ENCODE measurements at regions not wholly inside any gene's neighbourhood (a gene's known extent, or its start where the extent isn't known, plus 50 kb on each side); places are given as distances from the start of the nearest gene placed in this dataset.

DNA sequence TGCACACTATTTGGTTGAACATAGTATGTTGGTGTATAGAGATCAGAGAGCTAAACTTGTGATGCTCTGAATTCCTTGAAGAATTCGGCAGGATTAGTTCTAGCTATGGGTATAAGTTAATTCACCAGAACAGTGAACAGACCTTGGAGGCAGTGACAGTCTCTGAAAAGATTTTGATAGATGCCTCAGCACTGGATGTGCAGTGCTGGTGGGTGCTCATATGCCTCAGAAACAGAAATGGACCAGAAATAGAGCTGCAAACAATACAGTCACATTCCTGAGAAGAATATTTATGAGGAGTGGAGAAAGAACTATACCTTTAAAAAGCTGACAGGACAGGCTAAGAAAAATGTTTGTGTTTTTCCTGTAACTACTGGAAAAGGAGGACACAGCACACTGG is 747.7 kb downstream of the KCTD16 start:
- DNase-seq = no peak

GRCh38 chr5:144915452-144915851 is 744.8 kb downstream of the KCTD16 start:
- DNase-seq = no peak

DNA sequence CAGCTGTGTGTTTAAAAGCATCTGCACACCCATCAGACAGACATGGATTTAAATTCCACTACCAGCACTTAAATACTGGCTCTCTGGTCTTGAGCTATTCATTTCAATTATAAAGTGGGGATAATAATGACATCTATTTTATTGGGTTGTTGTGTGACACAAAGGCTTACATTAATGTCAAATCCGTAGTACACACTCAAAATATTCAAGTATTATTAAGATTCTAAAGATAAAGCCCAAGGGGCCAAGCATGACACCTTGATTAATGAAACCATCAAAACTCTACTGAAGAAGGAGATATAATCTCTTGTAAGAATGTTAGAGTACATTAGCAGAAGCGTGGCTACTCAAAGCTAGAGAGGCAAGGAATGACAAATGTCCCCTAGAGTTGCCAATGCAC is 743.0 kb downstream of the KCTD16 start:
- no peak for DNase-seq

- no peak for DNase-seq
Observed at GRCh38 chr5:144896473-144896872, 725.8 kb downstream of the KCTD16 start.

DNA sequence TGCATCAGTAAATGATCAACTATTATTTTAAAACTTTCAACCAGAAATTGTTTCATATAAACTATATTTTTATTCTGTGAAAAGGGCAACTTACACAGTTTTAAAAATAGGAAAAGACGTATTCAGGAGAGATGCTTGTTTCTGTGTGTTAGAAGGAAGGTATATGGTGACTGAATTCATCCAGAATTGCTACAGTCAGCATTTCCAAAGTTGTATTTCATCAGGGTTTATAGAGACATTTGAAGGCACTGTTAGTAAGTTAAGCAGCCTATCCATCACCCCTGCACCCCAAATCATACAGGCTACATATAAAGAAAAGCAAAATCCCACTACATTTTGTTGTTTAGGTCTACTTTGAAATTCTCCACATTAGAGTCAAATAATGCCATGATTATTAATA is 716.0 kb downstream of the KCTD16 start:
- no peak for DNase-seq

DNA sequence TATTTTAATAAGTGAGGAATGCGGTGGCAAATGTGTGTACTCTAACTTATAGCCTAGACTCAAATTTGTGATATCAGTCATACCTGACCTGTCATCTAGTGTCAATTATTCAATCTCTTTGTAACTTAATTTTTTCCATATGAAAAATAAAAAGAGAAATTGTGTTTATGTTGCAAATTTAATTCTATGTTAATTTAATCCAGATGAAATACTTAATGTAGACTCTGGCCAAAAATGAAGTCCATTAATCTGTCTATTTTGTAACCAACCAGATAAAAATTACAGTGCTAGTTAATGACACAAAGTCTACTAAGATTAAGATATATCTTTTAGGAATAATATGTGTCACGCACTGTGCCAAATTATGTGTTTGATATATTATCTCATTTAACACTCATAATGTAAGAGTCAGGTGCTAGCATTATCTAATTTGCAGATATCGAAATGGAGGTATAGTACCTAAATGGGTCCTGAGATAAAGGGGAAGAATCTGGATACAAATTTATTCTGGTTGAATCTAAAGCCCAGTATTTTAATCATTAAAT is 712.1 kb downstream of the KCTD16 start:
- DNase-seq = no peak

- DNase-seq = no peak
Observed at GRCh38 chr5:144880513-144880912, 709.8 kb downstream of the KCTD16 start.

DNA sequence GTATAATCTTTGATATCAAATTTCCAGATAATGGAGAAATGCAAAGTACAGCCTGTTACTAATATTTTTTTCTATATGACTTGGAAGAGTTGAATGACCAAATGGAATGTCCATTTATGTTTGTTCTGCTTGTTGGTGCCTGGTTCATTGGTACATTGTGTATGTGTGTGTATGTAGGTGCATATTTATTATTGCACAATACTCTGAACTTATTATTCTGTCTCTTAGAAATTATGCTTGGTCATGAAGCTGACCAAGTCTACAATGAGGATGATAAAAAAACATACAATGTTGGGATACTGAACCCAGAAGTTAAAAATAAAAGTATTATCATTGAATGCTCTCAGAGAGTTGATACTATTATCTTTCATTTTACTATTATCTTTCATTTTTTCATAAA is 706.3 kb downstream of the KCTD16 start:
- no peak for DNase-seq

DNA sequence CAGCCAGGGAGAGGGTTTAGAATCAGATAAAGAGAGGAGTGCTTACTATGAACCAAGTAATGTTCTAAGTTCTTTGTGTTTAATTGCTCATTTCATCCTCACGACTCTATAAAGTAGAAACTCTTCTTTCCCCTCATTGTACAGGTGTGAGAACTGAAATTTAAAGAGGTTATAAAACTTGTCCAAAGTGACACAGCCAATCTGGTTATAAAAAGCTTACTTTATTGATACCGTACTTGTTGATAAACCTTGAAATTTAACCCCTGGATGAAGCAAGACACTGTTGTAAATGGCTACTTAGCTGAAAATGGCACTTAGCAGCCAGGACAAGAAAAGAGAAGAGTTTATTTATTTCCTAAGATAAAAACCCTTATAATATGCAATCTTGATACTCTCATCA is 702.4 kb downstream of the KCTD16 start:
- no peak for DNase-seq

DNA sequence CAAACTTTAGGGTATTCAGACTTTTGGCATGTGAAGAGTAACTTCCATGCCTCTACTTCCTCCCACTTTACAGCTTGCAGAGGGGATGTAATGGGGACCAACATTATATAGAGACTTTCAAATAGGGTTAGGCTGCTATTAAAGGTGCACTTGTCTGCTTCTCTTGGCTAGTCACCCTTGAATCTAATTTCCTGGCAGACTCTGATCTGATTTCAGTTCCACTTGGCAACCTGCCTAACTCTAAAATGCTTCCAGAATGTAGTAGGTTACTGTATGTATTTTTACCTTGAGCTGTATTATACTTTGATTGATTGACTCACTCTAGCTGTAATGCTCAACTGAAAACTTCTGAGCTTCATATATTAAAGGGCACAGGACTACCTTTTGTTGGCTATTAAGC is 693.4 kb downstream of the KCTD16 start:
- no peak for DNase-seq

DNA sequence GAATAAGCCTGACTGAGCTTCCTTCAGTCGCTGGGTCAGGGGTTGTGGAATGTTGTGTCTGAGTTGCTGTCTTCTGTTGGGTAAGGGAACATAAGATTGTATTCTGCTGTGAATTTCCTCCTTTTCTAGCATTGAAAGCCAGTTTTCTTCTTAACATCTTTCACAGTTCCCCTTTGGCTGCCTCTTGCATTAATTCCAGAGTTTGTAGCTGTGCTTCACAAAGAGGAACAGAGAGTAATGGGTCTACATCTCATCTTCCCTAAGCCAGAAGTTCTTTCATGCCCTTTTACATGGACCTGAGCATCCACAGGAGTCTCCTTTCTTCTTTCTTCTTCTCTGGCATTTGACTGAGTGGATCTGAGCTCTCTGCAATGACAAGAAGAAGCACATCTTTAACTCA is 686.8 kb downstream of the KCTD16 start:
- no peak for DNase-seq

- no peak for DNase-seq
Observed at GRCh38 chr5:144844086-144844485, 673.4 kb downstream of the KCTD16 start.

DNA sequence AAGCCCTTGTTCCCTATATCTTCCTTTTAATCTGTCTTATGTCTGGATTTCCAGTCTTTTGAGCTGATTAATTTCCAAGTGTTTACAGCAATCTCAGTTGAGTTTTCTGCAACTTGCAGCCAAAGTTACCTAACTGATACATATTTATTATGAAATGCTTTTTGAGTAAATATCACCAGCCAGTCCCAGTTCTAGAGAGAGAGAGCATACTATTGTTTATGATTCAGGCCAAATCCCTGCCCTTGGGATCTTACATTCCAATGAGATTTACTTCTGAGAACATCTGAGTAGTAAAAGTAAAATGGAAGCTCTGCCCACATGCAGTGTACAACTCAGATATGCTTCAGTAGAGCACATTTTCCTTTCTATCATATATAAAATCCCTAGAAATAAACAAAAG is 661.7 kb downstream of the KCTD16 start:
- no peak for DNase-seq

DNA sequence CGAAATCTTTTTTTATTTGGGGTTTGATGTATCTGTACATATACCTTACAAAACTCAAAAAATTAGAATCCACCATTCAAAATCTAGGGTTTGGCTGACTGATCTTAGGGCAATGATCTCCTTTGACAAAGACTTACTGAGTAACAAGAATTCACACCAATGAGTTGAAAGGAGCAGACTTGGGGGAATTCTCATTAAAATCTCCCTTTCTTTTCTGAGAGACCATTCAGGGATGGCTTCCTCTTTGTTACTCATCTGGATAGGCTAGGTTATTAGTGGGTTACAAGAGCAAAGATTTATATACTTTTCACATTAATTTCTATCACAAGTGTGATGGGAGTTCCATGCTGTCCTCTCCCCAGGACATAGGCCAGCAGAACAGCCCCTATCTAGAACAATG is 661.0 kb downstream of the KCTD16 start:
- no peak for DNase-seq

DNA sequence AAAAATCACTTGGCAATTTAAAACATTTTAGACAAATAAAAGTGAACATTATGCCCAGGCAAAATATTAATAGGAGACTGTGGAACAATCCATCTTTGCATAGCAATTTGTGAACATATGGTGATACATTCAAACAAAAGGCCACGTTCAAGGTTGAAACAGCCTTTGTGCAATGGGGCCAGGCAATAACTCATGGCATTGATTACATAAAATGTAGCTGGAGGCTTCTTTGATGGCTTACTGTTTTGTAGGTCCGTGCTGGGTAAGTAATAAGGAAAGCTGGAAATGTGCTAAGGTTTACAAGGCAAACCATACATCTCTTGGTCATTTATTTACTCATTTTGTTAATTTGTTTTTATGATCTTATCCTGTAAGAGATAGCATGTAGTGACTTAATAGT is 651.8 kb downstream of the KCTD16 start:
- DNase-seq = no peak

- DNase-seq = no peak
Observed at GRCh38 chr5:144820278-144820677, 649.6 kb downstream of the KCTD16 start.

DNA sequence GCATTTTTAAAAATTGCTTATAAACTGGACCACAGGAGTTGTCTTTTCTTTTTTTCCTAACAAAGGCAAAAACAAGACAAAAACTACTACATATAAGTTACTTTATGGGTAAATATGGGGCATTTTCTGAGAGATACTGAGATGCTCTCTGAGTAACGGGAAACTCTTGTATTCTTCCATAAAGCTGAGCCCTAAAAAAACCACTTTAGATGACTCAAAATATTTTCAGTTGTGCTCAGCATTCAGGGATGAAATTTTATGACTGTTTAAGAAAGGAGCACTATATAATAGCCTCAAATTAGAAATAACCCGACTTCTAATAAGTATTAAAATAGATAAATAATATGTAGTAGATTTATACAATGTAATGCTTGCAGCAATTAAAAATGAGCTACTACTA is 644.5 kb downstream of the KCTD16 start:
- no peak for DNase-seq

DNA sequence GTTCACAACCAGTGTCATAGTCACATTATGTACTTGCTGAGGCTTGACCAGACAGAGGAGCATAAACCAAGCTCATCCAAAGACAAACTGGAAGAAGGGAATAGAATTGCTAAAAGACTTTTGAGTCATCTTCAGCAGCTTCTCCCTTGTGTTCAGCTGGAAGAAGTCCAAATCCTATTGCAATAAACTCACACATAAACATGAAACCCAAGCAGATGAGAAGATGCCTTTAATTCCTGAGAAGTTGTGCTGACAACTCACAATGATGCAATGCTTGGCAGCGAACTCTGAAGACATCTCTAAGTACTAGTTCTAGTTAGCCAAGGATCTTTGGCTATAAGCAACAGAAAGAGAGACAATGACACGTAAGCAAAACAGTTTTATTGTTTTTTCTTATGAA is 642.1 kb downstream of the KCTD16 start:
- no peak for DNase-seq

DNA sequence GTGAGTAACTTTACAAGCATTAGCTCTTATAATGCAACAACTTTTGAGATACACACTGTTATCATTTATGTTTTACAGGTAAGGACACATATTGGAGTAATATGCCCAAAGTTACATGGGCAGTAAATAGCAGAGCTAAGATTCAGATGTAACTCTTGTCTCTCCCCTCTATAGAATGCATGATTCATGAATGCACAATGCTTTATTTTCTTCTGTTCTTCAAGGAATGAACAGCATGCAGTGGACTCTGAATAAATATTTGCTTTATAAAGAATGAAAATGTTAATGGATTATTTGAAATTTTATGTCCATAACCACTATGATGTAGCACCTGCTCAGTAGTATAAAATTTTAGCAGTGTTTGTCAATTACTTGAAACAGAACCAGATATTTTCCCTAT is 629.5 kb downstream of the KCTD16 start:
- DNase-seq = no peak

DNA sequence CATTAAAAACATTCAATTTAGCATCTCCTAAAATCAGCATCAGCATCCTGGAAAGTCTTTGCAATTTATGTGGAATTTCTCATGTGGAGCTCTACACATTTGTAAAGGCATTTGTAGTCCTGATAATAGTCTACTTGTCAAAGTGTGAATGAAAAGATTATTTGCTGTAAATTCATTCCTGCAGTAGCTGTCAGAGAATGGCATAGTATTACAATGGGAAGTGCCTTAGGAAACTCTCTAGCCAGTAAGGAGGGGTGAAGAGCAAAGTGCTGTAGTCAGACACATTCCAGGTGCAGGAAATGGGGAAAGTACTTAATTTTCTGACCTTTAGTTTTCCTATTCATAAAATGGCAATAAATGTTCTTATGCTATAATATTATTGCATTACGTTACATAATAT is 627.9 kb downstream of the KCTD16 start:
- no peak for DNase-seq

DNA sequence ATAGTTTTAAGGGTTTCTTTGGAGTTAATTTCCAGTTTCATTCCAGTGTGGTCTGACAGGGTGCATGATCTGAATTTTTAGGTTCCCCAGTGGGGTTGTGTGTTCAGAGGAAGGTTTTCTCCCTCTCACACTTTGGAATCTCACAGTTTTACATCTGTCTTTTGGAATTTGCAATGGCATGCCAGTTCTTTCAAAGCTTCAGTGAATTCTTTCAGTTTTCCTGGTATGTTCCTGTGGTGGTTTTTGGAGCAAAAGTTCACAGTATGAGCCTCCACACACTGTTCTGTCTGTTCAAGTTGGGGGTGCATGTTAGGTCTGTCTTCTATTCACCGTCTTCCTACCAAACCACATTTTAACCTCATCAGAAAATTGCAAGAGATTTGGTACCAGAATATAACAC is 624.2 kb downstream of the KCTD16 start:
- DNase-seq = no peak

DNA sequence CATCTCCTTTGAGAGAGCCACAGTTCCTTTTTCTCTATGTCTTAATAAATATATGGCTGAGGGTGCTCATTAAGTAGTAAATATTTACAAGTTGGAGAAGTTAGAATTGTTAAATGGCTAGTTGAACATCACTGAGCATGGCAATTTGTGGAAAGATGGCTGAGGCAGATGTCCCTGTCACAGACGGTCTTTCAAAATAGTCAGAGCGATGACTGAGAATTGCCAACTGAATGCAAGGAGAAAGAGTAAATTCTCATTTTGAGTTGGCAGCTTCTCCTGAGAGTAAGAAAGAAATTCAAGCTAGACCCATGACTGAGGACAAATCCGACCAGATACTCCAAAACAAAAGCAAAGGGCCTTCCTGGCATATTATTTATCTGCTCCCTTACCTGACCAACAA is 617.9 kb downstream of the KCTD16 start:
- DNase-seq = no peak

GRCh38 chr5:144788046-144788445 is 617.4 kb downstream of the KCTD16 start:
- DNase-seq = no peak

- DNase-seq = no peak
Observed at GRCh38 chr5:144779368-144779767, 608.7 kb downstream of the KCTD16 start.

- no peak for DNase-seq
Observed at GRCh38 chr5:144778561-144778960, 607.9 kb downstream of the KCTD16 start.

DNA sequence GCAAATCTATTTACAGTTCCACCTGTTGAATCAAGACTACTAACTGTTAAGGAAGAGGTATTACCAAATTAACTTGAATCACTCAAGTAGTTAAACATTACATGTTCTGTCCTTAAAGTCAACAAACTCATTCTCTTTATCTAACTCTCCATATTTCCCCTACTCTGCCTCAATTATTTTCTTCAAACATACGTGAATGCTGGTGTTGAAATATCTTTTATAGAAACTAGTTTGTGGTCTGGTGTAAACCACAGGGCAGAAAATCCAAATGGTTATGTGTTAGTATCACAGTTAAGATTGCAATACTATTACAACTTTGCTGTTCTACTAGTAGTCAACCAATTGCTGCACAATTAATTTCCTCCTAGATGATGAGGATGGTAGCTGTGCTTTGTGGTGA is 603.5 kb downstream of the KCTD16 start:
- DNase-seq = no peak

Measured in NCI-H748 treated with DMSO at 0.1 percent for 48 hours (cell line).